Hepatocyte (in vitro differentiated cells): ENCODE measurements at regions not wholly inside any gene's neighbourhood (a gene's known extent, or its start where the extent isn't known, plus 50 kb on each side); places are given as distances from the start of the nearest gene placed in this dataset.

Experiments used
- DNase-seq: peaks from one replicate; pipeline ENCODE4 v3.0.0-alpha.2; 2016; ENCODE audit warnings: low spot score
- H2AFZ ChIP-seq: fragments of 200-600 bp; sonication (generic); 2 replicates; pipeline ENCODE4 v1.6.0; 2016; ENCODE audit warnings: antibody characterized with exemption, mild to moderate bottlenecking
- H3K27ac ChIP-seq: fragments of 200-600 bp; sonication (generic); 2 replicates; pipeline ENCODE4 v1.5.1; 2016; ENCODE audit warnings: mild to moderate bottlenecking
- H3K27me3 ChIP-seq: fragments of 200-600 bp; sonication (generic); 2 replicates; pipeline ENCODE4 v1.6.1; 2016
- H3K36me3 ChIP-seq: fragments of 200-600 bp; sonication (generic); replicated peaks from 2 replicates; pipeline ENCODE4 v1.5.1; 2016; ENCODE audit warnings: low read depth; ENCODE audit not compliant: insufficient read depth
- H3K4me1 ChIP-seq: fragments of 200-600 bp; sonication (generic); 2 replicates; pipeline ENCODE4 v1.5.1; 2016; ENCODE audit warnings: mild to moderate bottlenecking, moderate library complexity; ENCODE audit not compliant: insufficient read depth
- H3K4me2 ChIP-seq: fragments of 200-600 bp; sonication (generic); 2 replicates; pipeline ENCODE4 v1.6.0; 2016
- H3K4me3 ChIP-seq: fragments of 200-600 bp; sonication (generic); 2 replicates; pipeline ENCODE4 v1.5.1; 2016; ENCODE audit warnings: mild to moderate bottlenecking
- H3K79me2 ChIP-seq: fragments of 200-600 bp; sonication (generic); 2 replicates; pipeline ENCODE4 v1.6.0; 2017; ENCODE audit warnings: mild to moderate bottlenecking
- H3K9me2 ChIP-seq: fragments of 200-600 bp; sonication (generic); replicated peaks from 2 replicates; pipeline ENCODE4 v1.6.0; 2017; ENCODE audit warnings: mild to moderate bottlenecking; ENCODE audit not compliant: insufficient read depth
- H3K9me3 ChIP-seq: fragments of 200-600 bp; sonication (generic); 2 replicates; pipeline ENCODE4 v1.5.1; 2016; ENCODE audit warnings: low read depth, mild to moderate bottlenecking
- H4K20me1 ChIP-seq: fragments of 200-600 bp; sonication (generic); 2 replicates; pipeline ENCODE4 v1.6.0; 2016; ENCODE audit warnings: mild to moderate bottlenecking; ENCODE audit not compliant: insufficient read depth, poor library complexity, severe bottlenecking
- CTCF ChIP-seq: fragments of 200-600 bp; sonication (generic); IDR thresholded peaks from 2 replicates; pipeline ENCODE4 v1.5.1; 2016; ENCODE audit warnings: antibody characterized with exemption, mild to moderate bottlenecking; ENCODE audit not compliant: poor library complexity
- EZH2 ChIP-seq: fragments of 200-600 bp; sonication (generic); IDR thresholded peaks from 2 replicates; pipeline ENCODE4 v1.6.1; 2016; ENCODE audit warnings: antibody characterized with exemption, mild to moderate bottlenecking, borderline replicate concordance
- EZH2phosphoT487 ChIP-seq: fragments of 200-600 bp; sonication (generic); IDR thresholded peaks from one replicate; pipeline ENCODE4 v1.6.1; 2018; ENCODE audit warnings: antibody characterized with exemption, mild to moderate bottlenecking, low read depth, moderate library complexity; ENCODE audit not compliant: unreplicated experiment, severe bottlenecking
- WGBS: methylation state at CpG from one replicate; pipeline ENCODE4 v1.1.6; 2016; ENCODE audit warnings: low lambda C conversion rate; ENCODE audit errors: missing lambda C conversion rate; 5-methylcytosine and 5-hydroxymethylcytosine counted together

GRCh38 chr1:18548643-18549042 is 67.9 kb downstream of the KLHDC7A start:
- 76% methylated on average over 6 of the region's 6 CpGs for WGBS
- no peak overlapping the region for H3K4me3 ChIP-seq
- H3K4me2 ChIP-seq, result no peak overlapping the region
- no peak for TF ChIP-seq EZH2
- TF ChIP-seq CTCF, result no peak
- TF ChIP-seq EZH2phosphoT487, result no peak
- H3K27ac ChIP-seq, result no peak overlapping the region
- H3K9me2 ChIP-seq, result no peaks in the 10 kb centered on the region
- no peaks in the 10 kb centered on the region for H4K20me1 ChIP-seq
- H2AFZ ChIP-seq, result no peak overlapping the region
- no peaks in the 10 kb centered on the region for H3K9me3 ChIP-seq
- no peak for DNase-seq
- H3K4me1 ChIP-seq, result no peaks in the 10 kb centered on the region
- no peaks in the 10 kb centered on the region for H3K36me3 ChIP-seq
- H3K79me2 ChIP-seq, result no peaks in the 10 kb centered on the region
- H3K27me3 ChIP-seq, result peaks cover 31% of the 10 kb centered on the region

DNA sequence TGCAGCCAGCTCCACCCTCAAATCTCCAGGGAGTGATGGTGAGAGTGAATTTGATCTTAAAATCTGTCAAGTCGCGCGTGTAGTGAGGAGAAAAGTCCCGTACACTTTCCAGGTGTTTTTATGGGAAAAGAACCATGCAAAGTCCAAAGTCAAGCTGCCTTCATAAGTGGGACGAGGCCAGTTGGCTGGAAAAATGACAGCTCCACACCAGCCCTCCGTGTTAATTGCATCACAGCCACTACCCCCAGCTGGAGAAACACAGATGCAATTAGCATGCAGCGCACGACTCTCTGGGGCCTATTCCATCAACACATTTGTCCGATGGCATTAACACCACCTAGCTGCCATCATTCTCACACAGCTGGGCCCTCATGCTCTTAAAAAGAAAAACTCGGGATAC is 68.4 kb downstream of the KLHDC7A start:
- TF ChIP-seq CTCF (no peak), EZH2 (no peak), EZH2phosphoT487 (no peak)
- Histone ChIP-seq H3K4me2 (no peak overlapping the region), H3K79me2 (no peaks in the 10 kb centered on the region), H3K4me1 (no peaks in the 10 kb centered on the region), H3K27me3 (peaks cover 30% of the 10 kb centered on the region), H3K27ac (no peak overlapping the region), H4K20me1 (no peaks in the 10 kb centered on the region), H3K36me3 (no peaks in the 10 kb centered on the region), H3K9me2 (no peaks in the 10 kb centered on the region), H3K9me3 (no peaks in the 10 kb centered on the region), H3K4me3 (no peak overlapping the region), H2AFZ (no peak overlapping the region)
- 87% methylated on average over 10 of the region's 10 CpGs for WGBS
- no peak for DNase-seq

GRCh38 chr1:18549906-18550305 is 69.2 kb downstream of the KLHDC7A start:
- TF ChIP-seq CTCF, result no peak
- TF ChIP-seq EZH2phosphoT487, result no peak

DNA sequence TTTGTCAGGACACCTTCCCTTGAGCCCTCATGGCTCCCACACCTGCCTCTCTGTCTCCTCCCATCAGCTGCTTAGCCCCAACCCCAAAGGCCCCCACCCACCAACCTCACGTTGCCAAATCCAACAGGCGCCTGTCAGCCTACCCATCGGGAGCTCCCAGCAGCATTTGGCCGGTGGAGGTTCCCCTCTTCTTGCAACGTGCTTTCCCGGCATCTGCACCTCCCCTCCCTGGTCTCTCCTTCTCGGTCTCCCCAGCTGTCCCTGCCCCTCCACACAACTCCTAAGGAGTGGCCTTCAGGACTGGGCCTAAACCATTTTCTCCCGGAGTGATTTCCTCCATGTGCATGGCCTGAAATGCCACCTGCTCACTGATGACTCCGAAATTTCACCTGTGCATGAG is 71.9 kb downstream of the KLHDC7A start:
- H3K4me1 ChIP-seq, result no peaks in the 10 kb centered on the region
- H3K4me3 ChIP-seq, result no peak overlapping the region
- H3K36me3 ChIP-seq, result no peaks in the 10 kb centered on the region
- no peaks in the 10 kb centered on the region for H3K9me2 ChIP-seq
- 84% methylated on average over 9 of the region's 9 CpGs for WGBS
- H3K79me2 ChIP-seq, result no peaks in the 10 kb centered on the region
- no peaks in the 10 kb centered on the region for H3K9me3 ChIP-seq
- no peak overlapping the region for H2AFZ ChIP-seq
- no peaks in the 10 kb centered on the region for H4K20me1 ChIP-seq
- DNase-seq, result no peak
- no peak overlapping the region for H3K27ac ChIP-seq
- TF ChIP-seq EZH2phosphoT487 (no peak), CTCF (no peak), EZH2 (no peak)
- H3K27me3 ChIP-seq, result peaks cover 19% of the 10 kb centered on the region
- no peak overlapping the region for H3K4me2 ChIP-seq

More at GRCh38 chr1:18549906-18550305, 69.2 kb downstream of the KLHDC7A start:
- H3K36me3 ChIP-seq, result no peaks in the 10 kb centered on the region
- no peaks in the 10 kb centered on the region for H3K4me1 ChIP-seq
- H2AFZ ChIP-seq, result no peak overlapping the region
- H3K9me3 ChIP-seq, result no peaks in the 10 kb centered on the region
- H3K4me2 ChIP-seq, result no peak overlapping the region
- no peak for DNase-seq
- no peaks in the 10 kb centered on the region for H3K9me2 ChIP-seq
- no peaks in the 10 kb centered on the region for H4K20me1 ChIP-seq
- peaks cover 30% of the 10 kb centered on the region for H3K27me3 ChIP-seq
- no peak overlapping the region for H3K27ac ChIP-seq
- H3K79me2 ChIP-seq, result no peaks in the 10 kb centered on the region
- no peak overlapping the region for H3K4me3 ChIP-seq
- 74% methylated on average over 4 of the region's 4 CpGs for WGBS
